ENCODE measurements at regions not wholly inside any gene's neighbourhood (a gene's known extent, or its start where the extent isn't known, plus 50 kb on each side); places are given as distances from the start of the nearest gene placed in this dataset.

- DNase-seq: no peak
These were observed 134.3 kb upstream of the POU5F2 start for GRCh38 chr5:93875693-93876092.

GRCh38 chr5:93874491-93874890 lies 133.1 kb upstream of the POU5F2 start:
- DNase-seq: no peak

GRCh38 chr5:93874080-93874479 lies 132.7 kb upstream of the POU5F2 start:
- no peak for DNase-seq

- DNase-seq: no peak
These were observed 131.9 kb upstream of the POU5F2 start for GRCh38 chr5:93873211-93873736.

GRCh38 chr5:93870649-93871048 lies 129.2 kb upstream of the POU5F2 start:
- no peak for DNase-seq

GRCh38 chr5:93868851-93869250 lies 127.5 kb upstream of the POU5F2 start:
- no peak for DNase-seq

- DNase-seq: no peak
These were observed 108.9 kb upstream of the POU5F2 start for GRCh38 chr5:93850311-93850710.

GRCh38 chr5:93845376-93845775 lies 104.0 kb upstream of the POU5F2 start:
- no peak for DNase-seq

- no peak for DNase-seq
These were observed 90.0 kb upstream of the POU5F2 start for GRCh38 chr5:93831449-93831848.

- DNase-seq: no peak
These were observed 89.5 kb upstream of the POU5F2 start for GRCh38 chr5:93830893-93831292.

GRCh38 chr5:93829346-93829745 lies 87.9 kb upstream of the POU5F2 start:
- DNase-seq: no peak

GRCh38 chr5:93821891-93822415 lies 80.6 kb upstream of the POU5F2 start:
- DNase-seq: no peak

GRCh38 chr5:93819668-93820067 lies 78.3 kb upstream of the POU5F2 start:
- DNase-seq: no peak

- no peak for DNase-seq
These were observed 69.4 kb upstream of the POU5F2 start for GRCh38 chr5:93810780-93811179.

GRCh38 chr5:93809430-93809829 lies 68.0 kb upstream of the POU5F2 start:
- DNase-seq: no peak

GRCh38 chr5:93807846-93808245 lies 66.4 kb upstream of the POU5F2 start:
- no peak for DNase-seq

- DNase-seq: no peak
These were observed 64.4 kb upstream of the POU5F2 start for GRCh38 chr5:93805616-93806379.

- peak; percentile 57 for DNase-seq
These were observed 59.8 kb upstream of the POU5F2 start for GRCh38 chr5:93800988-93801811.

GRCh38 chr5:93794954-93795353 lies 53.6 kb upstream of the POU5F2 start:
- DNase-seq: no peak

GRCh38 chr5:93793159-93793781 lies 51.9 kb upstream of the POU5F2 start:
- no peak for DNase-seq

- no peak for DNase-seq
These were observed 50.1 kb upstream of the POU5F2 start for GRCh38 chr5:93791518-93791972.

All from CD4-positive, alpha-beta T cell treated with Interleukin-4 for 4 hours (primary cell).